Neural crest cell (in vitro differentiated cells): ENCODE measurements at regions not wholly inside any gene's neighbourhood (a gene's known extent, or its start where the extent isn't known, plus 50 kb on each side); places are given as distances from the start of the nearest gene placed in this dataset.
"Not testable (repeated sequence)": the region's sequence is repeated elsewhere in the genome, so short reads cannot be mapped to it uniquely, and the experiment has no call there.

Experiments used
- DNase-seq: peaks from one replicate; pipeline ENCODE4 v3.0.0; 2021; ENCODE audit warnings: low read depth, mixed read lengths, low spot score
- H3K27ac Mint-ChIP-seq: one replicate; pipeline ENCODE4 v1.8.0; 2021; ENCODE audit warnings: mild to moderate bottlenecking, mixed read lengths; ENCODE audit not compliant: unreplicated experiment
- H3K27me3 Mint-ChIP-seq: 2 replicates; pipeline ENCODE4 v1.8.0; 2021; ENCODE audit warnings: low read depth, mild to moderate bottlenecking, mixed read lengths
- H3K36me3 Mint-ChIP-seq: 2 replicates; pipeline ENCODE4 v1.8.0; 2021; ENCODE audit warnings: low read depth, mild to moderate bottlenecking, mixed read lengths
- H3K4me1 Mint-ChIP-seq: 2 replicates; pipeline ENCODE4 v1.8.0; 2021; ENCODE audit warnings: mixed read lengths
- H3K4me3 Mint-ChIP-seq: one replicate; pipeline ENCODE4 v1.8.0; 2021; ENCODE audit warnings: mild to moderate bottlenecking, mixed read lengths
- H3K9me3 Mint-ChIP-seq: 2 replicates; pipeline ENCODE4 v1.8.0; 2021; ENCODE audit warnings: mixed read lengths
- TF ChIP-seq, protein P1 (sequence below): fragments of 200-600 bp; sonication (generic); conservative IDR thresholded peaks from 2 replicates; pipeline ENCODE4 v1.5.0; 2021; ENCODE audit warnings: antibody characterized with exemption, mild to moderate bottlenecking

GRCh38 chr2:236376566-236377244 lies 112.5 kb upstream of the ASB18 start:
- no peaks in the 10 kb centered on the region for H3K4me1 Mint-ChIP-seq
- no peak overlapping the region for H3K27ac Mint-ChIP-seq
- H3K9me3 Mint-ChIP-seq, result no peaks in the 10 kb centered on the region
- DNase-seq, result no peak
- peaks cover 2% of the 10 kb centered on the region for H3K36me3 Mint-ChIP-seq
- H3K27me3 Mint-ChIP-seq, result no peaks in the 10 kb centered on the region
- H3K4me3 Mint-ChIP-seq, result no peak overlapping the region
- TF ChIP-seq, protein P1, sequence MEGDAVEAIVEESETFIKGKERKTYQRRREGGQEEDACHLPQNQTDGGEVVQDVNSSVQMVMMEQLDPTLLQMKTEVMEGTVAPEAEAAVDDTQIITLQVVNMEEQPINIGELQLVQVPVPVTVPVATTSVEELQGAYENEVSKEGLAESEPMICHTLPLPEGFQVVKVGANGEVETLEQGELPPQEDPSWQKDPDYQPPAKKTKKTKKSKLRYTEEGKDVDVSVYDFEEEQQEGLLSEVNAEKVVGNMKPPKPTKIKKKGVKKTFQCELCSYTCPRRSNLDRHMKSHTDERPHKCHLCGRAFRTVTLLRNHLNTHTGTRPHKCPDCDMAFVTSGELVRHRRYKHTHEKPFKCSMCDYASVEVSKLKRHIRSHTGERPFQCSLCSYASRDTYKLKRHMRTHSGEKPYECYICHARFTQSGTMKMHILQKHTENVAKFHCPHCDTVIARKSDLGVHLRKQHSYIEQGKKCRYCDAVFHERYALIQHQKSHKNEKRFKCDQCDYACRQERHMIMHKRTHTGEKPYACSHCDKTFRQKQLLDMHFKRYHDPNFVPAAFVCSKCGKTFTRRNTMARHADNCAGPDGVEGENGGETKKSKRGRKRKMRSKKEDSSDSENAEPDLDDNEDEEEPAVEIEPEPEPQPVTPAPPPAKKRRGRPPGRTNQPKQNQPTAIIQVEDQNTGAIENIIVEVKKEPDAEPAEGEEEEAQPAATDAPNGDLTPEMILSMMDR, result no peak

GRCh38 chr2:236380051-236380612 lies 115.9 kb upstream of the ASB18 start:
- H3K4me1 Mint-ChIP-seq, result no peaks in the 10 kb centered on the region
- H3K4me3 Mint-ChIP-seq, result no peak overlapping the region
- no peaks in the 10 kb centered on the region for H3K9me3 Mint-ChIP-seq
- H3K27ac Mint-ChIP-seq, result no peak overlapping the region
- TF ChIP-seq, protein P1, result no peak
- peaks cover 3% of the 10 kb centered on the region for H3K36me3 Mint-ChIP-seq
- H3K27me3 Mint-ChIP-seq, result no peaks in the 10 kb centered on the region
- no peak for DNase-seq

GRCh38 chr2:236381253-236381652 lies 117.0 kb upstream of the ASB18 start:
- H3K36me3 Mint-ChIP-seq, H3K27me3 Mint-ChIP-seq, DNase-seq, H3K27ac Mint-ChIP-seq, H3K4me1 Mint-ChIP-seq, H3K4me3 Mint-ChIP-seq, H3K9me3 Mint-ChIP-seq: not testable (repeated sequence)

DNA sequence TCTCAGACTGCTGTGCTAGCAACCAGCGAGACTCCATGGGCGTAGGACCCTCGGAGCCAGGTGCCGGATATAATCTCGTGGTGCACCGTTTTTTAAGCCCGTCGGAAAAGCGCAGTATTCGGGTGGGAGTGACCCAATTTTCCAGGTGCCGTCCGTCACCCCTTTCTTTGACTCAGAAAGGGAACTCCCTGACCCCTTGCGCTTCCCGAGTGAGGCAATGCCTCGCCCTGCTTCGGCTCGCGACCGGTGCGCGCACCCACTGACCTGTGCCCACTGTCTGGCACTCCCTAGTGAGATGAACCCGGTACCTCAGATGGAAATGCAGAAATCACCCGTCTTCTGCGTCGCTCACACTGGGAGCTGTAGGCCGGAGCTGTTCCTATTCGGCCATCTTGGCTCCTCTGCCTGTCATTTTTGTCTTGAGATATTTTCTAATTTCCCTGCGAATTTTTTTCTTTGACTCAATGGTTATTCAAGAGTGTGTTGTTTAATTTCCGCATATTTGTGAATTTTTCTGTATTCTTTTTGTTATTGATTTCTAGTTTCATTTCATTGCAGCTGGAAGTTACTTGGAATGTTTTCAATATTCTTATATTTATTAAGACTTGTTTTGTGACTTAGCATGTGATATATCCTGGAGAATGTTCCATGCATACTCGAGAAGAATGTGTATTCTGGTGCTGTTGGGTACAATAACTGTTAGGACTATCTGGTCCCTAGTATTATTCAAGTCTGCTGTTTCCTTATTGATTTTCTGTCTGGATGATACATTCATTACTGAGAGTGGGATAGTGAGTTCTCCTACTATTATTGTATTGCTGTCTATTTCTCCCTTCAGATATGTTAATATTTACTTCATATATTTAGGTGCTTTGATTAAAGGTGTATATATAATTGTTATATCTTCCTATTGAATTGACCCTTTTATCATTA lies 125.3 kb upstream of the ASB18 start:
- H3K36me3 Mint-ChIP-seq, result peaks cover 16% of the 10 kb centered on the region
- peak overlapping the region; percentile 96 for H3K27ac Mint-ChIP-seq
- DNase-seq, H3K9me3 Mint-ChIP-seq, H3K27me3 Mint-ChIP-seq: not testable (repeated sequence)
- peaks cover 19% of the 10 kb centered on the region for H3K4me1 Mint-ChIP-seq
- peak overlapping the region; percentile 76 for H3K4me3 Mint-ChIP-seq

DNA sequence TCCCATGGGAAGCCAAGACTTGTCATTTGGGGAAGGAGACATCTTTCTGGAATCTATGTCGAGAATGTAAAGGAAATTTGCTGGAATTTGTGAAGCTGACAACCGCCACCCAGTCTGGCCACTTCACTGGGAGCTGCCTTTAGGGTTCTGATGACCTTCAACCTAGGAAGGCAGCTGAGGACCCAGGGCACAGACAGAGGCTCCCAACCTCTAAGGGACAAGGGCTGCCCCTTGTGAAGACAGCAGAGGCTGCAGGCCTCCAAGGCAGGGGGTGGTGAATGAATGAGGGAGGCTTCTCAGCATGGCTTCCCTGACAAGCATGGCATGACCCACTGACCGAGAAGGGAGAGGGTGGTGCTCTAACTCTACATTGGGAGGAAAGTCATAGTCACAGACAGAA lies 128.9 kb upstream of the ASB18 start:
- H3K27ac Mint-ChIP-seq, result peak overlapping the region; percentile 21
- peaks cover 48% of the 10 kb centered on the region for H3K4me1 Mint-ChIP-seq
- no peaks in the 10 kb centered on the region for H3K27me3 Mint-ChIP-seq
- peaks cover 7% of the 10 kb centered on the region for H3K9me3 Mint-ChIP-seq
- H3K36me3 Mint-ChIP-seq, result peaks cover 16% of the 10 kb centered on the region
- no peak for DNase-seq
- H3K4me3 Mint-ChIP-seq, result no peak overlapping the region
- TF ChIP-seq, protein P1, result no peak

DNA sequence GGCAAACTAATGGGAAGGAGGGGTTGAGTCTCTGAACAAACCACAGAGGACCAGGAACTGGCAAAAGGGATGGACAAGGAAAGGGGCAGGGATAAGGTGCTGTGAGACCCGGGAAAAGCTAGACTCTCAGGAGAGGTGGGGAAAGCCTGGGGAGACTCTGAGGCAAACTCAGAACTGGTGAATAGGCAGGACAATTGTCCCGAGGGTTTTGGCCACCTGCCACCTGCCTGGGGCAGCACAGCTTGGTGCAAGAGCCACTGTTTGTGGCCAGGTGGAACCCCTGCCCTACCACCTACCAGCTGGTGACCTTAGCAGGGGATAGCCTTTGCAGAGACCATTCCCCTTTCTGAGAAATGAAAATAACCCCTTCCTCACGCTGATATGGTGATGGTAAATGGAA lies 129.4 kb upstream of the ASB18 start:
- H3K4me1 Mint-ChIP-seq, result peaks cover 48% of the 10 kb centered on the region
- no peak overlapping the region for H3K4me3 Mint-ChIP-seq
- DNase-seq, result no peak
- no peaks in the 10 kb centered on the region for H3K27me3 Mint-ChIP-seq
- H3K9me3 Mint-ChIP-seq, result peaks cover 7% of the 10 kb centered on the region
- TF ChIP-seq, protein P1, result no peak
- peaks cover 16% of the 10 kb centered on the region for H3K36me3 Mint-ChIP-seq
- H3K27ac Mint-ChIP-seq, result peak overlapping the region; percentile 21
